Cardiac muscle cell (in vitro differentiated cells and primary cell): ENCODE measurements at regions not wholly inside any gene's neighbourhood (a gene's known extent, or its start where the extent isn't known, plus 50 kb on each side); places are given as distances from the start of the nearest gene placed in this dataset.
"Not testable (repeated sequence)": the region's sequence is repeated elsewhere in the genome, so short reads cannot be mapped to it uniquely, and the experiment has no call there.

Source experiments
- DNase-seq, 2 donors: peaks; one replicate each; pipeline versions ENCODE4 v3.0.0 to v3.0.0-alpha.2; 2010 to 2017; ENCODE audit warnings: low read depth in 1 of 2, low spot score in 1 of 2
- H3K27ac ChIP-seq: fragments of 200-600 bp; sonication (generic); 2 replicates; pipeline ENCODE4 v1.5.1; 2016
- H3K27me3 ChIP-seq: fragments of 200-600 bp; sonication (generic); 2 replicates; pipeline ENCODE4 v1.6.0; 2016; ENCODE audit warnings: control low read depth
- H3K36me3 ChIP-seq: fragments of 200-600 bp; sonication (generic); 2 replicates; pipeline ENCODE4 v1.5.1; 2016; ENCODE audit warnings: control low read depth
- H3K4me1 ChIP-seq: fragments of 200-600 bp; sonication (generic); 2 replicates; pipeline ENCODE4 v1.8.1; 2017; ENCODE audit warnings: low read depth, mild to moderate bottlenecking, mixed run types
- H3K4me3 ChIP-seq: fragments of 200-600 bp; sonication (generic); 2 replicates; pipeline ENCODE4 v1.5.1; 2016; ENCODE audit warnings: mild to moderate bottlenecking
- H3K9me3 ChIP-seq: fragments of 200-600 bp; sonication (generic); 2 replicates; pipeline ENCODE4 v1.5.1; 2017; ENCODE audit warnings: low read depth, mild to moderate bottlenecking, control low read depth
- CTCF ChIP-seq: IDR thresholded peaks from 2 replicates; pipeline ENCODE4 v1.5.1; 2012; ENCODE audit warnings: low read depth, mild to moderate bottlenecking, low read length

- Histone ChIP-seq H3K9me3 (no peaks in the 10 kb centered on the region), H3K4me1 (no peaks in the 10 kb centered on the region), H3K27ac (no peak overlapping the region), H3K4me3 (no peak overlapping the region), H3K36me3 (no peaks in the 10 kb centered on the region), H3K27me3 (no peaks in the 10 kb centered on the region)
- TF ChIP-seq CTCF = peak; percentile 96
- DNase-seq = peak; percentile 69 to 89
Observed at GRCh38 chr5:36739751-36740221, 133.4 kb downstream of the SLC1A3 start.

- H3K4me3 ChIP-seq = no peak overlapping the region
- H3K27me3 ChIP-seq = peaks cover 4% of the 10 kb centered on the region
- peak in 1 of 2 donors; percentile 83 for DNase-seq
- H3K36me3 ChIP-seq = no peaks in the 10 kb centered on the region
- no peaks in the 10 kb centered on the region for H3K9me3 ChIP-seq
- no peak overlapping the region for H3K27ac ChIP-seq
- no peaks in the 10 kb centered on the region for H3K4me1 ChIP-seq
- TF ChIP-seq CTCF = no peak
Observed at GRCh38 chr5:36740259-36740898, 134.0 kb downstream of the SLC1A3 start.

- Histone ChIP-seq H3K27ac (no peak overlapping the region), H3K27me3 (peaks cover 11% of the 10 kb centered on the region), H3K36me3 (no peaks in the 10 kb centered on the region), H3K4me1 (no peaks in the 10 kb centered on the region), H3K4me3 (no peak overlapping the region), H3K9me3 (no peaks in the 10 kb centered on the region)
- no peak for TF ChIP-seq CTCF
- peak in 1 of 2 donors; percentile 74 for DNase-seq
Observed at GRCh38 chr5:36741128-36741527, 134.7 kb downstream of the SLC1A3 start.

- Histone ChIP-seq H3K4me1 (no peaks in the 10 kb centered on the region), H3K27me3 (peaks cover 22% of the 10 kb centered on the region), H3K4me3 (peak overlapping the region; percentile 38), H3K9me3 (no peaks in the 10 kb centered on the region), H3K27ac (no peak overlapping the region), H3K36me3 (no peaks in the 10 kb centered on the region)
- peak; percentile 74 for TF ChIP-seq CTCF
- DNase-seq = peak; percentile 5 to 82
Observed at GRCh38 chr5:36743891-36744772, 132.4 kb upstream of the NIPBL start.

GRCh38 chr5:36744773-36745589 lies 131.6 kb upstream of the NIPBL start:
- TF ChIP-seq CTCF = no peak
- no peak overlapping the region for H3K27ac ChIP-seq
- H3K9me3 ChIP-seq = no peaks in the 10 kb centered on the region
- peak overlapping the region; percentile 38 for H3K4me3 ChIP-seq
- no peaks in the 10 kb centered on the region for H3K36me3 ChIP-seq
- peak; percentile 70 to 84 for DNase-seq
- peaks cover 27% of the 10 kb centered on the region for H3K27me3 ChIP-seq
- H3K4me1 ChIP-seq = no peaks in the 10 kb centered on the region

GRCh38 chr5:36747794-36748193 lies 128.8 kb upstream of the NIPBL start:
- not testable (repeated sequence) for H3K36me3 ChIP-seq, H3K4me1 ChIP-seq, DNase-seq, H3K27ac ChIP-seq, H3K4me3 ChIP-seq, H3K9me3 ChIP-seq
- peaks cover 27% of the 10 kb centered on the region for H3K27me3 ChIP-seq
